GM18868 (cell line): ENCODE measurements at regions not wholly inside any gene's neighbourhood (a gene's known extent, or its start where the extent isn't known, plus 50 kb on each side); places are given as distances from the start of the nearest gene placed in this dataset.
"Not testable (repeated sequence)": the region's sequence is repeated elsewhere in the genome, so short reads cannot be mapped to it uniquely, and the experiment has no call there.

Experiments
- ATAC-seq: cut with Tn5 transposase; IDR thresholded peaks from one replicate; pipeline ENCODE4 v1.9.1; 2021; ENCODE audit warnings: mild to moderate bottlenecking, moderate library complexity; ENCODE audit not compliant: unreplicated experiment

DNA sequence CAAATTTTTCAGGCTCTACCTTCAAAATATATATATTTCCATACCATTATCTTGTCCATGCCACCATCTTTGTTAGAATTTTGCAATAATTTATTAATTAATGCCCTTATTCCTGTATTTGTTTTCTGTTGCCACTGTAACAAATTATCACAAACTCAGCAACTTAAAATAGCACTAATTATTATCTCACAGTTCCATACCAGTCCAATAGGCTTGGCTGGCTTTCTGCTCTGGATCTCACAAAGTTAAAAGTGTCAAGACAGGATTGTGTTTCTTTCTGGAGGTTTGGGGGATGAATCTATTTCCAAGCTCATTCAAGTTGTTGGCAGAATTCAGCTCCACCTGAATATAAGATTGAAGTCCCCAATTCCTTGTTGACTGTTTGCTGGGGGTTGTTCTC is 58.6 kb upstream of the SLC38A4 start:
- no peak for ATAC-seq

DNA sequence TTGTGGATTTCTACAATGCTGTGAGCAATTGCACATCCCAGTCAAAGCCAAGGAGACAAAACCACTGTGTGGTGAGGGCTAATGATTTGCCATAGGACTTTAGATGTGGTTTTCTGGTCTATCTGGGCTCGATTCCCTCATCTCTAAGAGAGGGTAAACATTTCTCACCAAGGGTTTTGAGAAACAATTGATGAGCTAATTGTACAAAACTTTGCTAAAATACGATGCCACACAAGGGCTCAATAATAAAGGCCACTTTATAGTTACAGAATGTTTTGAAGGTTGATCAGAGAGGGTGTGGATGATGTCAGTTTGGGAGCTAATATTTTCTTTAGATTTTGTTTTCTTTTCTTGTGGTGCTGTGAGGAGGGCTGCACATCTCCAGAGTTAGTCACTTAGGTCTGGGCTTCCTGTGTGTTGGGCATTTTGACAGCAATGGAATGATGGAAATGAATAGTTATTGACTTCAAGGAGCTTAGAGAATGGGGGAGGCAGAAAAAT is 60.8 kb upstream of the SLC38A4 start:
- no peak for ATAC-seq

DNA sequence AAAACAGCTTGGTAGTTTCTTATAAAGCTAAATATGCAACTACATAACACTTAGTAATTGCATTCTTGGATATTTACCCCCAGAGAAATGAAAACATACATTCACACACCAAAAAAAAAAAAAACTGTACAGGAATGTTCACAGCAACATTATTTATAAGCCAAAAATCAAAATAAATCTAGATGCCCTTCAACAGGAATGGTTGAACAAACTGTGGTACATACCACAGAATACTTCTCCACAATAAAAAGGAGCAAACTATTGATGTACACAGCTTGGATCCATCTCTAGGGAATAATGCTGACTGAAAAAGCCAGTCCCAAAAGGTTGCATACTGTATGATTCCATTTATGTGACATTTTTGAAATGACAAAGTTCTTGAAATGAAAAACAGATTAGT is 62.1 kb upstream of the SLC38A4 start:
- no peak for ATAC-seq

DNA sequence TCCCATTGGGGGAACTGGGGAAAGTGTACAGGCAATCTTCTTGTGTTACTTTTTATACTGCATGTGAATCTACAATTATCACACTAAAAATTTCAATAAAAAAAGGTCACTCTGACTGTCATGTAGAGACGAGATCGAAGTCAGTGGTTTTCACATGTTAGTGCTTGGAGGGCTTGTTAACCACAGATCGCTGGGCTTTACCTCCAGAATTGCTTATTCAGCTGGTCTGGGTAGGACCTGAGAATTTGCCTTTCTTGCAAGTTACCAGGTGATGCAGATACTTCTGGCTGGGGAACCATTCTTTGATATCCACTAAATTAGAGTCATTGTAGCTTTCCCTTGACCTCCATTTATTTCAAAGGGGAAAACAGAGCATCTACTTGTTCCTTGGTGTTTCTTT is 62.8 kb upstream of the SLC38A4 start:
- ATAC-seq = no peak

DNA sequence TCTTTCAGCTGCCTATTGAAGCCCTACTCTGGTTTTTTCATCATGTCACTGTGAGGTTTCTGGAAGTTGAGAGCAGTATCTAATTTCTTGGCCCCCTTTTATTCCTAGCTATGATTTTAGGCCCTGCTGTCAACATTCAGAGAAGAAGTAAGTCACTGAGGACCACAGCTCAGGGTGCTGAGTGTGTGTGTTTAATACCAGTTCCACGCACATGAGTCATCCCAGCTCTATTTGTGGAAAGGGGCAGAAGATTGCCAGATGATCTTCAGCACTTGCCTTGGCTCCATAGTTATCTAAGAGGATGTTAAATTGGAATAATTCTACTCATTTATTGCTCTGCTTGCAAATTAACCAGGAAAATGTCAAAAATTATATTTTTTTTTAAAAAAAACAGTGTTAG is 65.5 kb upstream of the SLC38A4 start:
- ATAC-seq = no peak

DNA sequence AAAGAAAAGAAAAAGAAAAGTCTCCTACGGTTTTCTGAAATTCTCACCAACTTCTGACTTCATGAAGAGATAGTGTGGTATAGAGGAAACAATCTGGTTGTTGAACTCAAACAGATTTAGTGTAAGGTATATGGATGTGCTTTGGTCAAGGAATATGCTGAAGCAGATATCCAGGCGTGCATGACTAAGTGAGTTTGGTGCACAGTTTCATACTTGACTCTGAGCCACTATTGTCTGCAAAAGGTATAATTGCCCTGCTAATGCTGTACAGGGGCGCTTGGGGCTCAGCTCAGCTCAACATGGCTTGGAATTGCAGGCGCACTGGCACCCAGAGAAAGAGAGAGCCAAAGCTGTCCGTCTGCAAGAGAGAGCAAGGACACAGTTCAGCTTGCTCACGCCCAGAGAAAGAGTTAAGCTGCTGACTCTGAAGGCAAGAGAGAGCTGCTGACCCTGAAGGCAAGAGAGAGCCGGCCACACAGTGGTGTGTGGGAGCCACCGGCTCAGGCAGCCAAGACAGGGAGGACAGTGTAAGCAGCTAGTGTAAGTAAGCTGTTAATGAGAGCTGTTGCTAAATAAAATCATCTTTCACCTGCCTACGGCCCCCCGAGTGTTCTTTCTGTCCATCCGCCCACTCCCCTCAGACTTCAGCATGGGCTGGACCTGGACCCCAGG is 66.4 kb upstream of the SLC38A4 start:
- ATAC-seq = no peak

DNA sequence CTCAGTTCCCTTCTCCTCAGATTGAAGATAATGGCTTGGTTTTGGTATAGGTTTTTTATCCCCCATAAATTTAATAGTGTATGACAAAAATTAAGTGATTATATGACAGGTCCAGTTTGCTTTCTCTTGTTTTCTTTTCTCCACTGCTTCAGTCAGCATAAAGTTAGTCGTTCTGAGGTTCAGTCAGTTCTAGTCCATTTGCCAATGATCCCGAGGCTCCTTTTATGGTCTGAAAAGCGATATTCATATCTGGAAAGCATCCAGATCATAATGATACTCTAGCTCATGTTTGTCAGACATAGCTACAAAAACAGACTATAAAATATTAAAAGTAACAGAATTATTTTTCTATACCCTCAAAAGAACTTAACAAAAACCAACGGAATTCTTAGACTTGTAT is 67.1 kb upstream of the SLC38A4 start:
- no peak for ATAC-seq

DNA sequence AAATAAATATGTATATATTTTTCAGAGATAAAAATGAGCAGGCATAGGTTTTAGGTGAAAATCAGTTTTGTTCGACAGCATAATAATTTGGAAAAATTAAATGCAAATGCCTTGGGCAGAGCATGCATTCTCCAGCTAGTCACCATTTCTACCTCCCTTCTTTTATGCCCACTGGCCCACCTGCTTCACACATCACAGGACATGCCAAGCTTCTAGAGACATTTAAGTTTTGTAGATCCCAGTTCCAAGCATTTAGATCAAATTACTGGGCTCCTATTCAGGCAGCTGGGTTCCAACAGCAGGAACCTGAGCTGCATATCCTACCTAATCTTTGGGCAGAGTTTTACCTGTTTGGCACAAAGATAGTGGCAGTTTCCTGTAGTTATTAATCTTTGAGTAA is 67.6 kb upstream of the SLC38A4 start:
- ATAC-seq = no peak

DNA sequence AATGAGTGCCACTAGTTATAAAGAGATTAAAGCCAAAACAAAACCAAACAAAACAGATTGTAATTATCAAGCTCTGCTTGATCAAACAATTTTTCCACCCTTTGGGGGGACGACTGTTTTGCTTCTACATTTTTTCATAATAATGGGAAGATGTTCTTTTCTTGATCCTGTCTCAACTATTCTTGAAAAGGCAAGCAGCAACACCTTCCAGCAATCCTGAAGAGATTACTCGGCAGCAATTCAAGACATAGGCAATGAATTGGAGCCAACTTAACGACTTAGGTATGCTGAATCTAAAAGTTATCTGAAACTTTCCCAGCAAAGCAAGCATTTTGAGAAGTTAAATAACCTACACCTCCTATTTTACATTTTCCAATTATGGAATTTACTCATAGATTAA is 69.9 kb upstream of the SLC38A4 start:
- ATAC-seq = no peak

DNA sequence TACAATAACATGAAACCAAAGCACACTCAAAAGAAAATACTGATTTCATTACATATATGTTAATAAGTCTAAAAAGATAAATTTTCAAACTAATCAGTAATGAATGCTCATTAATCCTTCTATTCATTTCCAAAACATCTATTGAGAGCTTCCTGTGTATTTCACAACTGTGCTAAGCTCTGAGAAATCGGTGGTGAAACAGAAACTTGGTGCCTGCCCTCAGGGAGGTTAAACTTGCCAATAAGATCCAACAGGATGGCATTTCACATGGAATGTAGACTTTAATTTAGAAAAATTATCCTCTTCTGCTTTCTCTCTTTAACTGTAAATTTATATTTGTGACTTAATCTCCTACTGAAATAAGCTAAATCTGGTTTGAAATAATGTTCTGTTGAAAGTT is 70.9 kb upstream of the SLC38A4 start:
- ATAC-seq = no peak

DNA sequence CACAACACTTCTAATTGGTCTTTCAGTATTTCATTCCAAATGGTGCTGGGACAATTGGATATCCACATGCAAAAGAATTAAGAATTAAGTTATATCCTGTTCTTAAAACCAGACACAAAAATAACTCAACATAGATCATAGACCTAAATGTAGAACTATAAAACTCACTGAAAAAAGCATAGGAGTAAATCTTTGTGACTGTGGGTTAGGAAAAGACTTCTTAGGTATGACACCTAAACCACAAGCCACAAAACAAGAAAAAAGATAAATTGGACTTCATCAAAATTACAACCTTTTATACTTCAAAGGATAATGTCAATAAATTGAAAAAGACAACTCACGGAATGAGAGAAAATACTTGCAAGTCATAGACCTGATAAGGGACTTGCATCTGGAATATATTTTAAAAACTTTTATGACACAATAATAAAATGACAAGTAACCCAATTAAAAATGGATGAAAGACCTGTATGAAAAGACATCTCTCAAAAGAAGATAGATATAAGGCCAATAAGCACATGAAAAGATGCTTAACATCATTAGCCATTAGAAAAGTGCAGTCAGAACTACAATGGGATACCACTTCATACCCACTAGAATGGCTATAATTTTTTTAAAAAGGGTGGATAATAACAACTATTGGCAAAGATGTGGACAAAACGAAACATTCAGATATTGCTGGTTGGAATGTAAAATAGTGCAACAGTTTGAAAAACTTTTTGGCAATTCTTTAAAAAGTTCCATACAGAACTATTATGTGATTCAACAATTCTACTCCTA is 72.5 kb upstream of the SLC38A4 start:
- ATAC-seq = no peak

DNA sequence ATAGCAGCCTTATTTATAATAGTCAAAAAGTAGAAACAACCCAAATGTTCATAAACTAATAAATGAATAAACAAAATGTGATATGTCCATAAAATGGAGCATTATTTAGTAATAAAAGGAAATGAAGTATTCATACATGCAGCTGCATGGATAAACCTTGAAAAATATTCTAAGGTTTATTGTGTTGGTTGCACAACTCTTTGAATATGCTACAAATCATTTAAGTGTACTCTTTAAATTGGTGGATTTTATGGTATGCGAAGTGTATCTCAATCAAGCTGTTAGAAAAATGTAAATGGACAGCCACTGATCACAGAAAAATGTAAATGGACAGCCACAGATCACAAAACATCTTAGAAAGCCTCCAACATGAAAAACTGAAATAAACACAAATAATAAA is 73.2 kb upstream of the SLC38A4 start:
- ATAC-seq = no peak

DNA sequence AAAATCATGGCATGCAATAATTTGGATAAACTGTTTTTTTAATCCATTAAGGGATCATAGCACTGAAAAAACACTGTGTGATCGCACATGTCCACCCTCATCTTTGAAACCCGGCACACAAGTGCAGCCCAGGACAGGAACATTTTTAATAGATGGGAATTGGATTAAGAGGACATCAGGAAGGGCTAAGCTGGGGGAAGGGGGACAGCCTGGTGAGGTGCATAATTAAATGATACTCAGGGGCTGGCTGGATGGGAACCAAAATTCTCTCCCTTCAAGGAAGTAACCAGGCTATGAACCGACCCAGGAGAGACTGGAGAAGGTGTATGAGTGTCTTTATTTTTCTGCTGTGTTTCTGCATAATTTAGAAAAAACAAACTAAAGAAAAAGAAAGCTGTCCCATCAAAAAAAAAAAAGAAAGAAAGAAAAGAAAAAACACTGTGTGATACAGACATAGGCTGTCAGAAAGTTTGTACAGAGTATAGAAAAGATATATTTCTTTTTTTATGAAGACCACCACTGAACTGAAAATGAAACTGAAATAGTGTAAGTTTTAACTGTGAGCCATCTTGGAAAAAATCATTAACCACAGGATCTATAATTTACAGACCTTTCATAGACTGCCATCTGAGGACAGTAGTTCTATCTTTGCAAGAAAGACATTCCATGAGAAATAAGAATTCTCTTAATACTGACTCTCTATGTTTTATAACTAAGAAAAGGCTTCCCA is 75.1 kb upstream of the SLC38A4 start:
- no peak for ATAC-seq

DNA sequence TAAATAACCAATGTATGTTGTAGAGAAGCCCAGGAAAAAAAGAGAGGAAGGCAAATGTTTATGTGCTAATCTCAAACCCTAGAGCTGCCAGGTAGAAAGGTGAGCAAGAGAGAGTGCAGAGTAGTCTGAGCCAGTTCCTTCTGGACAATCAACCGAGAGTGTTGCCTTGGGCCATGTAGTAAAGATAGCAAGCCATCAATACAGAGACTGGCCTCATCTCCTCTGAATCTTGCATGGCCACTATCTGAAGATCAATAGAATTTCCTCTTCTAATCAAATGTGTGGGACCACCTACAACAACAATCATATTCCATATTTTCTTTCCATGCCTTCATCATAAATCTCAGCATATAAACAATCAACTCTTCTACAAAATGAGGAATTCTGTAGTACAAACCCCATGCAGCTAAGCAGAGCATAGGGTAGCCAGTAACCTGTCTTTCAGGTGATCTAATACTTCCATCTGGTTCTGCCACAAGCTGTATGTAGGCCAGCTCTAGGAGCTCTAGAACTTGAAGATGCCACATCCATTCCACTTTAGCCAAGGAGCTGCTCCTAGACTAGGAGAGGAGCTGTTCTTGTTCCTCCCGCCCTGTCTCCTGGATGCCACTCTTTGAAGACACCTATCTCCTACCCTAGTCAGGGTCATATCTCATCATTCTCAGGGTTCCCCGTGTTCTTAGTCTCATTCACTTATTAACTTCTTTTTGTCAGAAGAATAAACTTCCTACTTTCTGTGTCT is 75.8 kb upstream of the SLC38A4 start:
- ATAC-seq = no peak

DNA sequence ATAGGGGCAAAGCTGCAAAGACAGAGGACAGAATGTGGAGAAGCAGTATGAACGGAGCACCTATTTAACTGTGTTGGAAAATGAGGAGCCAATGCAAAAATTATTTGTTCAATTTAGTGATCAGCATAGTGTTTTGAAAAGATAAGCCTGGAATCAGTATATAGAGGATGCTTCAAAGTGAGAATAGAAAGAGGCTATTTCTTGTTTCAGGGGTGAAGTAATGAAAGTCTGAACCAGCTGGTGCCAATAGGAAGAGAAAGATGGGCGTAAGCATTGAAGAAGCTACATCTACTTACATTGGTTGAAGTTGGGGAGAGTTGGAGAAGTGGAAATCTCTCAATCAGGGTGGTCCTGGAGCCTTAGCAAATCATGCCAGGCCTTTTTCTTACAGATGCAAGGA is 77.3 kb upstream of the SLC38A4 start:
- ATAC-seq = no peak

DNA sequence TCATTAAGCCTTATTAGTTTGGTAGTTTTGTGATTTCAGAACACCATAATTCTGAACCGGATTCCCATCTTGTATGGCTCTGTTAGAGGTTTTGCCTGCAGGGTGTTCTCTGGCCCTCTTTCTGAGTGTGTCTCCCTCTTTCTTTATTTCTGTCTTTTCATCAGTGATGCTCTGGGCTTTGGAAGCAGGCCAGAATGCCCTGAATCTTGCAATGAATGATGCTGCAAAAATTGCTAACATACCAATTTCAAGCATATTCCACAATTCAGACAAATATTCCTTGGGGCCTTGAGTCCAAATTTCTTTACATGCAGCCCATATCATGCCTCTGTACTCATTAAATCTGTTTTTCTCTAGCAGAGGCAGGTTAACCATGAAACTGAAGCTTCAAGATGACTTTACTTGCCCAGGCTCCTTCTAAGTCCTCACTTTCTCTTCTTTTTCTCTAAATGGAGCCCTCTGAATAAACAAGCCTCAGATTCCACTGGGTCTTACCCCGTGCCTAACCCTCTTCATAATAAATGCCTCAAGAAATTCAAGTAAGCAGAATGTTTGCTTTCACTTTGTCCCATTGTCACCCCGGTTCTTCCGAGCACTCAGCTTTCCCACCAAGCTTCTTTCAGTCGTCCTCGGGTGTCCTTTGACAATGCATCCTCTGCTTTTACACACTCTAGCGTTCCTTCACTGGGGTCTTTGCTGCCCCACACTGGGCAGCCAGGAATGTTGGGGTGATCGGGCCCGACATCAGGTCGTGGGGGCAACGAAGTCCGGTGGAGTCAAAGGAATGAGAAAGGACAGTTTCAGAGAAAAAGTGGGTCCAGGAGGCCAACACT is 78.8 kb upstream of the SLC38A4 start:
- no peak for ATAC-seq

DNA sequence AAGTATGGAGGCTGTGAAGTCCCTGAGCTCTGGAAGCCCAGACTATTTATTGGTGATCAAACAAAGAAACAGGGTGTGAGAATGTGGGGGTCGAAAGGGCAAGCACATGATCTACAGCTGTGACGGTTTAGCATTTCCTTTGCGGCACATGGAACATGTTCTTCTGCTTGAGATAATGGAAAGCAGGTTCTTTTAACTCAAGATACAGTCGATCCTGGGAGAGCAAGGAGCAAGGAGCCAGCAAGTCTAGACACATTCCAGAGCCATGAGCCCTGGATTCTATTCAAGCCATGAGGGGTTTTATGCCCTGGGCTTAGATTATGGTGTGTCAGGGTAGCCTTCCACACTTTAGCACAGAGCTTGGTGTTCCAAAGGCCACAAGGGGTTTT is 79.4 kb upstream of the SLC38A4 start:
- not testable (repeated sequence) for ATAC-seq

DNA sequence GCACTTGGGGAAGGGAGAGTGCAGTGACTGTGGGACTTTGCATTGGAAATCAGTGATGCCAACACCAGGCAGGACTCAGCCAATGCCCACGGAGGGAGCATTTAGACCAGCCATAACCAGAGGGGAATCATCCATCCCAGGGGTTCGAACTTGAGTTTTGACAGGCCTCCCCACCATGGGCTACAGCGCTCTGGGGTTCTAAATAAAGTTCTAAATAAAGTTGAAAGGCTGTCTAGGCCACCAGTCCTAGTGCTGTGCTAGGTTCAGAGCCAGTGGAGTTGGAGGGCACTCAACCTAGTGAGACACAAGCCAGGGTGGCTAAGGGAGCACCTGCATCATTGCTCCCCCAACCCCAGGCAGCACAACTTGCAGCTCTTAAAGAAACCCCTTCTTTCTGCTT is 82.0 kb upstream of the SLC38A4 start:
- no peak for ATAC-seq

DNA sequence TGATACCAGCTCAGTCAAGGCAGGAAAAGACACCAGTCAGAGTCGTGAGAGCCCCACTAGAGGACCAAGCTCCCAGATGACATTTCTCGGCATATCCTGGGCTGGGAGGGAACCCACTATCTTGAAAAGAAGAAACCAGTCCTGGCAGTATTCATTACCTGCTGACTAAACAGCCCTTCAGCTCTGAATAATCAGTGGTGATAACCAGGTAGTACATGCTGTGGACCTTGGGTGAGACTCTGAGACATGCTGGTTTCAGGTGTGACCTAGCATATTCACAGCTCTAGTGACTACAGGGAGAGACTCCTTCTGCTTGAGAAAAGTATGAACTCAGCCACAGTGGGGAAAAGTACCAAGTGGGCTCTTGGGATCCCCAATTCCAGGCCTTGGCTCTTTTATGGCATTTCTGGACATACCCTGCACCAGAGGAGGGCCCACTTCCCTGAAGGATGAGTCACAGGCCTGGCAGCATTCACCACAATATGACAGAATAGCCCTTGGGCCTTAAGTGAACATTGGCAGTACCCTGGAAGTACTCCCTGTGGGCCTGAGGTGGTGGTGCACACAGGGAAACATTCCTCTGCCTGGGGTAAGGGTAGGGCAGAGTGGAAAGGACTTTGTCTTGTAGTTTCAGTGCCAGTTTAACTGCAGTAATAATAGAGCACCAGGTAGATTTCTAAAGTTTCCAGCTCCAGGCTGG is 82.6 kb upstream of the SLC38A4 start:
- ATAC-seq = no peak
